SK-N-SH (cell line): ENCODE measurements at regions not wholly inside any gene's neighbourhood (a gene's known extent, or its start where the extent isn't known, plus 50 kb on each side); places are given as distances from the start of the nearest gene placed in this dataset.
A peak's percentile ranks its signal among the peaks of the same experiment; 100 is the strongest.

Experiments
- CTCF ChIA-PET: fragments of 300-600, 350-600 bp; formaldehyde crosslinking; extraction: SDS; loops from one replicate; lab custom pipeline; 2021; lab: Yijun Ruan, JAX
- POLR2A ChIA-PET: fragments of 350-600 bp; sonication (Branson Sonifier 250); formaldehyde crosslinking; extraction: SDS; loops from one replicate; lab custom pipeline; 2020; ENCODE audit warnings: antibody characterized with exemption, inconsistent platforms; lab: Yijun Ruan, JAX
- DNase-seq: peaks from one replicate; pipeline ENCODE4 v3.0.0; 2012
- H2AFZ ChIP-seq: fragments of 200-600 bp; sonication (generic); 2 replicates; pipeline ENCODE4 v1.8.1; 2016; ENCODE audit warnings: antibody characterized with exemption, mild to moderate bottlenecking, low read depth
- H3F3A ChIP-seq: fragments of 200-600 bp; sonication (generic); replicated peaks from 2 replicates; pipeline ENCODE3; 2016; ENCODE audit warnings: antibody characterized with exemption, mild to moderate bottlenecking; ENCODE audit not compliant: insufficient read depth
- H3K27ac ChIP-seq, 2 experiments: fragments of 200-500 bp in 1 of 2; fragments of 200-600 bp in 1 of 2; sonication (Bioruptor generic) in 1 of 2; sonication (generic), shearing (Covaris generic) in 1 of 2; 2 replicates each; pipeline versions ENCODE4 v1.5.1 to v1.6.1; 2014 to 2016; ENCODE audit warnings: low read depth in 2 of 2, inconsistent platforms in 1 of 2, low read length in 1 of 2, mild to moderate bottlenecking in 1 of 2, mixed read lengths in 1 of 2
- H3K27me3 ChIP-seq: fragments of 200-600 bp; sonication (generic), shearing (Covaris generic); 2 replicates; pipeline ENCODE4 v1.6.1; 2016; ENCODE audit warnings: mixed run types; ENCODE audit not compliant: insufficient read depth
- H3K36me3 ChIP-seq, 2 experiments: fragments of 200-500 bp in 1 of 2; fragments of 200-600 bp in 1 of 2; sonication (Bioruptor generic) in 1 of 2; sonication (generic) in 1 of 2; replicated peaks in 1 of 2; 2 replicates each; pipeline versions ENCODE3 to v1.5.1; 2014 to 2016; ENCODE audit warnings: low read length in 1 of 2, mild to moderate bottlenecking in 1 of 2; ENCODE audit not compliant: insufficient read depth in 2 of 2, control insufficient read depth in 1 of 2
- H3K4me1 ChIP-seq, 2 experiments: fragments of 200-500 bp in 1 of 2; fragments of 200-600 bp in 1 of 2; sonication (Bioruptor generic) in 1 of 2; sonication (generic), shearing (Covaris generic) in 1 of 2; 2 replicates each; pipeline versions ENCODE4 v1.5.1 to v1.6.1; 2014 to 2016; ENCODE audit warnings: low read depth in 1 of 2, low read length in 1 of 2, mixed run types in 1 of 2; ENCODE audit not compliant: insufficient read depth in 2 of 2, control insufficient read depth in 1 of 2
- H3K4me2 ChIP-seq: fragments of 200-600 bp; sonication (generic), shearing (Covaris generic); 2 replicates; pipeline ENCODE4 v1.6.1; 2017; ENCODE audit warnings: mixed run types
- H3K4me3 ChIP-seq, 2 experiments: fragments of 200-500 bp in 1 of 2; fragments of 200-600 bp in 1 of 2; sonication (Bioruptor generic) in 1 of 2; sonication (generic), shearing (Covaris generic) in 1 of 2; 2 replicates each; pipeline versions ENCODE4 v1.5.1 to v1.8.1; 2014 to 2016; ENCODE audit warnings: low read depth in 2 of 2, inconsistent platforms in 1 of 2, low read length in 1 of 2, mild to moderate bottlenecking in 1 of 2, mixed read lengths in 1 of 2, moderate library complexity in 1 of 2
- H3K79me2 ChIP-seq: fragments of 200-600 bp; sonication (generic); 2 replicates; pipeline ENCODE4 v1.8.1; 2017; ENCODE audit warnings: mild to moderate bottlenecking; ENCODE audit not compliant: insufficient read depth
- H3K9ac ChIP-seq: fragments of 200-600 bp; sonication (generic); 2 replicates; pipeline ENCODE4 v1.6.1; 2017; ENCODE audit warnings: mixed run types
- H3K9me2 ChIP-seq: fragments of 200-600 bp; sonication (generic); 2 replicates; pipeline ENCODE4 v1.6.1; 2017; ENCODE audit warnings: mixed run types
- H3K9me3 ChIP-seq: fragments of 200-600 bp; sonication (generic); 2 replicates; pipeline ENCODE4 v1.6.1; 2017; ENCODE audit warnings: mixed run types, mild to moderate bottlenecking, moderate library complexity
- H4K20me1 ChIP-seq: fragments of 200-600 bp; sonication (generic); 2 replicates; pipeline ENCODE4 v1.6.1; 2017; ENCODE audit warnings: mild to moderate bottlenecking, mixed run types; ENCODE audit not compliant: insufficient read depth
- EP300 ChIP-seq, 2 experiments: IDR thresholded peaks; 2 replicates each; pipeline versions ENCODE4 v1.4.0 to v1.6.1; 2012; ENCODE audit warnings: borderline replicate concordance in 1 of 2, low read depth in 1 of 2, low read length in 1 of 2
- FOSL2 ChIP-seq: IDR thresholded peaks from 2 replicates; pipeline ENCODE4 v1.4.0; 2012; ENCODE audit warnings: low read depth, mild to moderate bottlenecking, moderate library complexity, borderline replicate concordance
- FOXM1 ChIP-seq: IDR thresholded peaks from 2 replicates; pipeline ENCODE4 v1.4.0; 2012; ENCODE audit warnings: low read depth, mild to moderate bottlenecking
- IRF3 ChIP-seq: fragments of 150-350 bp; IDR thresholded peaks from 2 replicates; pipeline ENCODE4 v1.6.1; 2016; ENCODE audit warnings: mild to moderate bottlenecking, low read depth, low read length
- JUND ChIP-seq: IDR thresholded peaks from 2 replicates; pipeline ENCODE4 v1.4.0; 2012
- NRF1 ChIP-seq: IDR thresholded peaks from 2 replicates; pipeline ENCODE4 v1.6.1; 2012; ENCODE audit warnings: low read depth, mild to moderate bottlenecking, low read length
- POLR2AphosphoS5 ChIP-seq: IDR thresholded peaks from 2 replicates; pipeline ENCODE4 v1.6.1; 2012; ENCODE audit warnings: low read depth, low read length
- RAD21 ChIP-seq: IDR thresholded peaks from 2 replicates; pipeline ENCODE4 v1.6.1; 2012; ENCODE audit warnings: mild to moderate bottlenecking, low read length
- RFX5 ChIP-seq: IDR thresholded peaks from 2 replicates; pipeline ENCODE4 v1.6.1; 2012; ENCODE audit warnings: mild to moderate bottlenecking, improper control_type of control experiment, low read length
- RXRA ChIP-seq: IDR thresholded peaks from 2 replicates; pipeline ENCODE4 v1.4.0; 2012; ENCODE audit warnings: low read depth, mild to moderate bottlenecking, borderline replicate concordance
- SMC3 ChIP-seq: IDR thresholded peaks from 2 replicates; pipeline ENCODE4 v1.6.1; 2012; ENCODE audit warnings: low read depth, low read length, improper control_type of control experiment
- TAF1 ChIP-seq: IDR thresholded peaks from 2 replicates; pipeline ENCODE4 v1.6.1; 2012; ENCODE audit warnings: low read depth, mild to moderate bottlenecking, low read length, moderate library complexity, borderline replicate concordance
- TEAD4 ChIP-seq: IDR thresholded peaks from 2 replicates; pipeline ENCODE4 v1.4.0; 2012; ENCODE audit warnings: mild to moderate bottlenecking, borderline replicate concordance; ENCODE audit not compliant: insufficient read depth
- WGBS: methylation state at CpG from one replicate; pipeline ENCODE4 v1.1.6; 2017; ENCODE audit warnings: low lambda C conversion rate; 5-methylcytosine and 5-hydroxymethylcytosine counted together
- TF ChIP-seq, protein P1 (sequence below): fragments of 200-600 bp; sonication (generic); IDR thresholded peaks from 2 replicates; pipeline ENCODE4 v1.6.1; 2017; ENCODE audit warnings: antibody characterized with exemption, mild to moderate bottlenecking, moderate library complexity
- TF ChIP-seq, protein P2 (sequence below): IDR thresholded peaks from 2 replicates; pipeline ENCODE4 v1.4.0; 2012; ENCODE audit warnings: low read depth, borderline replicate concordance
- TF ChIP-seq, protein P3 (sequence below): IDR thresholded peaks from 2 replicates; pipeline ENCODE4 v1.4.0; 2012; ENCODE audit warnings: low read depth, borderline replicate concordance
- TF ChIP-seq, protein P4 (sequence below): IDR thresholded peaks from 2 replicates; pipeline ENCODE4 v1.4.0; 2012; ENCODE audit warnings: low read depth

GRCh38 chr3:67109651-67110204 is 111.6 kb downstream of the KBTBD8 start:
- no peak overlapping the region for H3K4me2 ChIP-seq
- H3K79me2 ChIP-seq = no peaks in the 10 kb centered on the region
- H4K20me1 ChIP-seq = no peaks in the 10 kb centered on the region
- no peaks in the 10 kb centered on the region for H3K9me3 ChIP-seq
- H3K9ac ChIP-seq = no peak overlapping the region
- TF ChIP-seq RAD21 (peak; percentile 66), RXRA (no peak), TAF1 (no peak), RFX5 (no peak), SMC3 (peak; percentile 35; the same call in 1 of the 2 replicates)
- TF ChIP-seq, protein P1, sequence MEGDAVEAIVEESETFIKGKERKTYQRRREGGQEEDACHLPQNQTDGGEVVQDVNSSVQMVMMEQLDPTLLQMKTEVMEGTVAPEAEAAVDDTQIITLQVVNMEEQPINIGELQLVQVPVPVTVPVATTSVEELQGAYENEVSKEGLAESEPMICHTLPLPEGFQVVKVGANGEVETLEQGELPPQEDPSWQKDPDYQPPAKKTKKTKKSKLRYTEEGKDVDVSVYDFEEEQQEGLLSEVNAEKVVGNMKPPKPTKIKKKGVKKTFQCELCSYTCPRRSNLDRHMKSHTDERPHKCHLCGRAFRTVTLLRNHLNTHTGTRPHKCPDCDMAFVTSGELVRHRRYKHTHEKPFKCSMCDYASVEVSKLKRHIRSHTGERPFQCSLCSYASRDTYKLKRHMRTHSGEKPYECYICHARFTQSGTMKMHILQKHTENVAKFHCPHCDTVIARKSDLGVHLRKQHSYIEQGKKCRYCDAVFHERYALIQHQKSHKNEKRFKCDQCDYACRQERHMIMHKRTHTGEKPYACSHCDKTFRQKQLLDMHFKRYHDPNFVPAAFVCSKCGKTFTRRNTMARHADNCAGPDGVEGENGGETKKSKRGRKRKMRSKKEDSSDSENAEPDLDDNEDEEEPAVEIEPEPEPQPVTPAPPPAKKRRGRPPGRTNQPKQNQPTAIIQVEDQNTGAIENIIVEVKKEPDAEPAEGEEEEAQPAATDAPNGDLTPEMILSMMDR = peak; percentile 77
- H3F3A ChIP-seq = no peaks in the 10 kb centered on the region
- no peak overlapping the region for H3K27ac ChIP-seq
- ChIA-PET CTCF (interaction anchor here (0.5 to 2.1 kb wide), 32 partner anchors 9 to 1769 kb away, joined by 3 to 14 read pairs (median 4); no protein-coding TSS in a partner anchor), POLR2A (no interaction called here)
- H2AFZ ChIP-seq = no peak overlapping the region
- peak; percentile 2 for DNase-seq
- no peaks in the 10 kb centered on the region for H3K27me3 ChIP-seq
- no peaks in the 10 kb centered on the region for H3K36me3 ChIP-seq
- no peaks in the 10 kb centered on the region for H3K4me1 ChIP-seq
- no peak overlapping the region for H3K4me3 ChIP-seq
- 34% methylated on average over 3 of the region's 3 CpGs for WGBS
- H3K9me2 ChIP-seq = no peaks in the 10 kb centered on the region

- no peaks in the 10 kb centered on the region for H3K9me3 ChIP-seq
- H3K27ac ChIP-seq = no peak overlapping the region
- H4K20me1 ChIP-seq = no peaks in the 10 kb centered on the region
- H3F3A ChIP-seq = no peaks in the 10 kb centered on the region
- no peak overlapping the region for H3K9ac ChIP-seq
- no peak overlapping the region for H3K4me2 ChIP-seq
- POLR2A ChIA-PET = no interaction called here
- no peaks in the 10 kb centered on the region for H3K27me3 ChIP-seq
- DNase-seq = peak; percentile 48
- 3% methylated on average over 5 of the region's 6 CpGs for WGBS
- no peaks in the 10 kb centered on the region for H3K79me2 ChIP-seq
- CTCF ChIA-PET = interaction anchor here (0.5 to 3.5 kb wide), 50 partner anchors 9 to 1847 kb away, joined by 3 to 47 read pairs (median 4); no protein-coding TSS in a partner anchor
- no peak overlapping the region for H2AFZ ChIP-seq
- no peaks in the 10 kb centered on the region for H3K4me1 ChIP-seq
- no peaks in the 10 kb centered on the region for H3K9me2 ChIP-seq
- H3K36me3 ChIP-seq = no peaks in the 10 kb centered on the region
- H3K4me3 ChIP-seq = no peak overlapping the region
- no peak for TF ChIP-seq RFX5
- peak; percentile 90 for TF ChIP-seq SMC3
- TF ChIP-seq, protein P2, sequence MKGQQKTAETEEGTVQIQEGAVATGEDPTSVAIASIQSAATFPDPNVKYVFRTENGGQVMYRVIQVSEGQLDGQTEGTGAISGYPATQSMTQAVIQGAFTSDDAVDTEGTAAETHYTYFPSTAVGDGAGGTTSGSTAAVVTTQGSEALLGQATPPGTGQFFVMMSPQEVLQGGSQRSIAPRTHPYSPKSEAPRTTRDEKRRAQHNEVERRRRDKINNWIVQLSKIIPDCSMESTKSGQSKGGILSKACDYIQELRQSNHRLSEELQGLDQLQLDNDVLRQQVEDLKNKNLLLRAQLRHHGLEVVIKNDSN = no peak
- peak; percentile 67; the same call in 1 of the 2 replicates for TF ChIP-seq FOSL2
- no peak for TF ChIP-seq FOXM1
- TF ChIP-seq JUND = peak; percentile 25; the same call in 1 of the 2 replicates
- TF ChIP-seq RAD21 = peak; percentile 81
- no peak for TF ChIP-seq EP300 (IDR thresholded peaks at IDR 0.05; ENCODE audit: borderline replicate concordance in 1 of 2, low read depth in 1 of 2, low read length in 1 of 2)
- no peak for TF ChIP-seq NRF1
- no peak for TF ChIP-seq RXRA
- no peak for TF ChIP-seq IRF3
- TF ChIP-seq TEAD4 = no peak
- no peak for TF ChIP-seq POLR2AphosphoS5
- TF ChIP-seq, protein P3, sequence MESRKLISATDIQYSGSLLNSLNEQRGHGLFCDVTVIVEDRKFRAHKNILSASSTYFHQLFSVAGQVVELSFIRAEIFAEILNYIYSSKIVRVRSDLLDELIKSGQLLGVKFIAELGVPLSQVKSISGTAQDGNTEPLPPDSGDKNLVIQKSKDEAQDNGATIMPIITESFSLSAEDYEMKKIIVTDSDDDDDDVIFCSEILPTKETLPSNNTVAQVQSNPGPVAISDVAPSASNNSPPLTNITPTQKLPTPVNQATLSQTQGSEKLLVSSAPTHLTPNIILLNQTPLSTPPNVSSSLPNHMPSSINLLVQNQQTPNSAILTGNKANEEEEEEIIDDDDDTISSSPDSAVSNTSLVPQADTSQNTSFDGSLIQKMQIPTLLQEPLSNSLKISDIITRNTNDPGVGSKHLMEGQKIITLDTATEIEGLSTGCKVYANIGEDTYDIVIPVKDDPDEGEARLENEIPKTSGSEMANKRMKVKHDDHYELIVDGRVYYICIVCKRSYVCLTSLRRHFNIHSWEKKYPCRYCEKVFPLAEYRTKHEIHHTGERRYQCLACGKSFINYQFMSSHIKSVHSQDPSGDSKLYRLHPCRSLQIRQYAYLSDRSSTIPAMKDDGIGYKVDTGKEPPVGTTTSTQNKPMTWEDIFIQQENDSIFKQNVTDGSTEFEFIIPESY = no peak
- TF ChIP-seq, protein P4, sequence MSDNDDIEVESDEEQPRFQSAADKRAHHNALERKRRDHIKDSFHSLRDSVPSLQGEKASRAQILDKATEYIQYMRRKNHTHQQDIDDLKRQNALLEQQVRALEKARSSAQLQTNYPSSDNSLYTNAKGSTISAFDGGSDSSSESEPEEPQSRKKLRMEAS = 0 out of 2 replicates have a peak, but pooled peaks have one; percentile 37
These were observed 115.8 kb downstream of the KBTBD8 start for GRCh38 chr3:67113802-67114407.
